H9 (cell line): ENCODE measurements at regions not wholly inside any gene's neighbourhood (a gene's known extent, or its start where the extent isn't known, plus 50 kb on each side); places are given as distances from the start of the nearest gene placed in this dataset.

ENCODE experiments used
- DNase-seq: peaks from one replicate; pipeline ENCODE4 v3.0.0-alpha.2; 2017
- H2AFZ ChIP-seq: one replicate; pipeline ENCODE4 v1.6.1; 2013; ENCODE audit warnings: mild to moderate bottlenecking, low read length, control low read depth, moderate library complexity
- H2AK5ac ChIP-seq: 2 replicates; pipeline ENCODE4 v1.6.1; 2013; ENCODE audit warnings: low read length, control low read depth, mixed read lengths; ENCODE audit not compliant: insufficient read length
- H2BK120ac ChIP-seq: one replicate; pipeline ENCODE4 v1.6.1; 2013; ENCODE audit warnings: low read depth, mild to moderate bottlenecking, low read length, control low read depth, inconsistent platforms; ENCODE audit not compliant: poor library complexity, severe bottlenecking
- H2BK12ac ChIP-seq: 2 replicates; pipeline ENCODE4 v1.6.1; 2013; ENCODE audit warnings: low read length, control low read depth, mixed read lengths, low read depth; ENCODE audit not compliant: insufficient read length
- H2BK15ac ChIP-seq: 2 replicates; pipeline ENCODE4 v1.6.1; 2013; ENCODE audit warnings: low read depth, low read length, control low read depth
- H2BK20ac ChIP-seq: one replicate; pipeline ENCODE4 v1.6.1; 2013; ENCODE audit warnings: low read depth, mild to moderate bottlenecking, low read length, control low read depth, inconsistent platforms; ENCODE audit not compliant: poor library complexity, severe bottlenecking
- H2BK5ac ChIP-seq: 2 replicates; pipeline ENCODE4 v1.6.1; 2013; ENCODE audit warnings: low read length, control low read depth, mixed read lengths; ENCODE audit not compliant: insufficient read length
- H3K14ac ChIP-seq: 2 replicates; pipeline ENCODE4 v1.6.1; 2013; ENCODE audit warnings: low read length, control low read depth; ENCODE audit not compliant: insufficient read depth
- H3K18ac ChIP-seq: 2 replicates; pipeline ENCODE4 v1.6.1; 2013; ENCODE audit warnings: low read depth, mild to moderate bottlenecking, mixed read lengths, low read length, control low read depth; ENCODE audit not compliant: insufficient read length
- H3K23ac ChIP-seq: 2 replicates; pipeline ENCODE4 v1.6.1; 2013; ENCODE audit warnings: low read length, control low read depth, mixed read lengths, low read depth; ENCODE audit not compliant: insufficient read length
- H3K23me2 ChIP-seq: 2 replicates; pipeline ENCODE4 v1.6.1; 2013; ENCODE audit warnings: low read depth, mild to moderate bottlenecking, mixed read lengths, low read length, control low read depth; ENCODE audit not compliant: insufficient read length, poor library complexity, severe bottlenecking
- H3K27ac ChIP-seq: 2 replicates; pipeline ENCODE4 v1.5.1; 2013; ENCODE audit warnings: low read length, control low read depth, mixed read lengths, low read depth; ENCODE audit not compliant: insufficient read length
- H3K27me3 ChIP-seq: 2 replicates; pipeline ENCODE4 v1.6.1; 2013; ENCODE audit warnings: low read length, control low read depth, inconsistent platforms; ENCODE audit not compliant: insufficient read depth
- H3K4ac ChIP-seq: 2 replicates; pipeline ENCODE4 v1.6.1; 2013; ENCODE audit warnings: low read depth, mild to moderate bottlenecking, control low read depth, inconsistent platforms, low read length, moderate library complexity
- H3K4me1 ChIP-seq: 2 replicates; pipeline ENCODE4 v1.6.1; 2013; ENCODE audit warnings: low read length, control low read depth, inconsistent platforms; ENCODE audit not compliant: insufficient read depth
- H3K4me2 ChIP-seq: 2 replicates; pipeline ENCODE4 v1.6.1; 2013; ENCODE audit warnings: low read length, control low read depth, mixed read lengths; ENCODE audit not compliant: insufficient read length, insufficient read depth
- H3K56ac ChIP-seq: 2 replicates; pipeline ENCODE4 v1.6.1; 2013; ENCODE audit warnings: low read depth, mild to moderate bottlenecking, mixed read lengths, low read length, control low read depth; ENCODE audit not compliant: insufficient read length
- H3K79me1 ChIP-seq: 2 replicates; pipeline ENCODE4 v1.6.1; 2013; ENCODE audit warnings: low read depth, mild to moderate bottlenecking, moderate library complexity, low read length, control low read depth, inconsistent platforms; ENCODE audit not compliant: insufficient read depth, poor library complexity, severe bottlenecking
- H3K79me2 ChIP-seq: 2 replicates; pipeline ENCODE4 v1.6.1; 2013; ENCODE audit warnings: low read length, control low read depth, inconsistent platforms; ENCODE audit not compliant: insufficient read depth
- H3K9ac ChIP-seq: 2 replicates; pipeline ENCODE4 v1.6.1; 2013; ENCODE audit warnings: low read length, control low read depth, mixed read lengths; ENCODE audit not compliant: insufficient read length; ENCODE audit errors: extremely low read depth
- H3K9me3 ChIP-seq: one replicate; pipeline ENCODE4 v1.6.1; 2013; ENCODE audit warnings: low read depth, low read length, inconsistent platforms; ENCODE audit not compliant: control insufficient read depth
- H3T11ph ChIP-seq: one replicate; pipeline ENCODE4 v1.6.1; 2013; ENCODE audit warnings: mild to moderate bottlenecking, low read length, control low read depth, inconsistent platforms
- H4K20me1 ChIP-seq: one replicate; pipeline ENCODE4 v1.6.1; 2013; ENCODE audit not compliant: control insufficient read depth, insufficient read length, insufficient read depth
- H4K5ac ChIP-seq: 2 replicates; pipeline ENCODE4 v1.6.1; 2013; ENCODE audit warnings: low read depth, mild to moderate bottlenecking, mixed read lengths, low read length, control low read depth; ENCODE audit not compliant: insufficient read length
- H4K8ac ChIP-seq: replicated peaks from 2 replicates; pipeline ENCODE4 v1.6.1; 2013; ENCODE audit warnings: low read length, control low read depth, mixed read lengths, low read depth; ENCODE audit not compliant: insufficient read length
- H4K91ac ChIP-seq: 2 replicates; pipeline ENCODE4 v1.6.1; 2013; ENCODE audit warnings: low read depth, mild to moderate bottlenecking, moderate library complexity, mixed read lengths, low read length, control low read depth; ENCODE audit not compliant: insufficient read length
- H3K27ac Mint-ChIP-seq, 3 experiments: 2 replicates in 2 of 3; 3 replicates in 1 of 3; pipeline ENCODE4 v1.8.0; 2020 to 2021; ENCODE audit warnings: mixed read lengths in 3 of 3, mild to moderate bottlenecking in 1 of 3, moderate library complexity in 1 of 3
- H3K27me3 Mint-ChIP-seq: 2 replicates; pipeline ENCODE4 v1.8.0; 2021; ENCODE audit warnings: low read depth, mild to moderate bottlenecking, moderate library complexity, mixed read lengths
- H3K36me3 Mint-ChIP-seq, 3 experiments: 2 replicates in 2 of 3; 3 replicates in 1 of 3; pipeline ENCODE4 v1.8.0; 2020 to 2021; ENCODE audit warnings: low read depth in 3 of 3, mixed read lengths in 3 of 3; ENCODE audit not compliant: insufficient read depth in 1 of 3
- H3K4me1 Mint-ChIP-seq, 2 experiments: 2 replicates each; pipeline ENCODE4 v1.8.0; 2020; ENCODE audit warnings: mixed read lengths in 2 of 2
- H3K4me3 Mint-ChIP-seq, 2 experiments: 2 replicates in 1 of 2; 3 replicates in 1 of 2; pipeline ENCODE4 v1.8.0; 2020 to 2021; ENCODE audit warnings: mild to moderate bottlenecking in 2 of 2, mixed read lengths in 2 of 2, moderate library complexity in 1 of 2
- H3K9me3 Mint-ChIP-seq, 2 experiments: 2 replicates in 1 of 2; 3 replicates in 1 of 2; pipeline ENCODE4 v1.8.0; 2020; ENCODE audit warnings: mild to moderate bottlenecking in 2 of 2, mixed read lengths in 2 of 2, moderate library complexity in 1 of 2
- WGBS: extraction: QIAGEN DNeasy Blood & Tissue Kit; methylation state at CpG from one replicate; pipeline ENCODE4 v1.1.7; 2013; ENCODE audit warnings: missing lambda C conversion rate, low lambda C conversion rate, mixed read lengths; ENCODE audit not compliant: insufficient read length; ENCODE audit errors: extremely low coverage; 5-methylcytosine and 5-hydroxymethylcytosine counted together
- TF ChIP-seq, protein P1 (sequence below): fragments of 200-600 bp; sonication (generic); conservative IDR thresholded peaks from 3 replicates; pipeline ENCODE4 v1.8.0; 2021; ENCODE audit warnings: antibody characterized with exemption, mild to moderate bottlenecking

DNA sequence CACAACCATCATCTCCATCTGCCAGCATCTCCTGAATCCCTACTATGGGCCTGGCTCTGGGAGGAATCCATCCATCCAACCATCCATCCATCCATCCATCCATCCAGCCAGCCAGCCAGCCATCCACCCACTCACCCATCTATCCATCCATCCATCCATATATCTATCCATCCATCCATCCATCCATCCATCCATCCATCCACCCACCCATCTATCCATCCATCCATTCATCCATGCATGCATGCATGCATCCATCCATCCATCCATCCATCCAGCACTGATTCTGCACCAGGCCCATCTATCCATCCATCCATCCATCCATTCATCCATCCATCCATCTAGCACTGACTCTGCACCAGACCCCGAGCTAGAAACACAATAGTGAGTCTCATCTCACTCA lies 141.3 kb upstream of the WNT4 start:
- TF ChIP-seq, protein P1, sequence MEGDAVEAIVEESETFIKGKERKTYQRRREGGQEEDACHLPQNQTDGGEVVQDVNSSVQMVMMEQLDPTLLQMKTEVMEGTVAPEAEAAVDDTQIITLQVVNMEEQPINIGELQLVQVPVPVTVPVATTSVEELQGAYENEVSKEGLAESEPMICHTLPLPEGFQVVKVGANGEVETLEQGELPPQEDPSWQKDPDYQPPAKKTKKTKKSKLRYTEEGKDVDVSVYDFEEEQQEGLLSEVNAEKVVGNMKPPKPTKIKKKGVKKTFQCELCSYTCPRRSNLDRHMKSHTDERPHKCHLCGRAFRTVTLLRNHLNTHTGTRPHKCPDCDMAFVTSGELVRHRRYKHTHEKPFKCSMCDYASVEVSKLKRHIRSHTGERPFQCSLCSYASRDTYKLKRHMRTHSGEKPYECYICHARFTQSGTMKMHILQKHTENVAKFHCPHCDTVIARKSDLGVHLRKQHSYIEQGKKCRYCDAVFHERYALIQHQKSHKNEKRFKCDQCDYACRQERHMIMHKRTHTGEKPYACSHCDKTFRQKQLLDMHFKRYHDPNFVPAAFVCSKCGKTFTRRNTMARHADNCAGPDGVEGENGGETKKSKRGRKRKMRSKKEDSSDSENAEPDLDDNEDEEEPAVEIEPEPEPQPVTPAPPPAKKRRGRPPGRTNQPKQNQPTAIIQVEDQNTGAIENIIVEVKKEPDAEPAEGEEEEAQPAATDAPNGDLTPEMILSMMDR = no peak
- WGBS = no CpG with 5 or more reads among the region's 1 CpG

More for the DNA sequence above, 141.3 kb upstream of the WNT4 start:
- Histone ChIP-seq H3K27ac (no peak overlapping the region), H2BK5ac (no peak overlapping the region), H3K4ac (no peak overlapping the region), H4K5ac (no peak overlapping the region), H3K9me3 (no peaks in the 10 kb centered on the region), H3K56ac (no peak overlapping the region), H3K23me2 (no peaks in the 10 kb centered on the region), H3K18ac (no peak overlapping the region), H2BK120ac (no peak overlapping the region), H3K79me1 (no peaks in the 10 kb centered on the region), H3K4me1 (no peaks in the 10 kb centered on the region), H2BK15ac (no peak overlapping the region), H3K27me3 (no peaks in the 10 kb centered on the region), H4K20me1 (no peaks in the 10 kb centered on the region), H3T11ph (no peak overlapping the region), H4K91ac (no peak overlapping the region), H3K4me2 (no peak overlapping the region), H3K14ac (no peak overlapping the region), H2AK5ac (no peak overlapping the region), H3K79me2 (no peaks in the 10 kb centered on the region), H4K8ac (no peak overlapping the region), H2BK12ac (no peak overlapping the region), H3K23ac (no peak overlapping the region), H2AFZ (no peak overlapping the region), H2BK20ac (no peak overlapping the region), H3K9ac (no peak overlapping the region)
- Mint-ChIP-seq H3K4me3 (no peak overlapping the region), H3K27ac (no peak overlapping the region), H3K27me3 (peaks cover 5% of the 10 kb centered on the region), H3K36me3 (no peaks in the 10 kb centered on the region), H3K9me3 (peaks cover 0 to 4% of the 10 kb centered on the region in 2 experiments; a peak in 3 of 5 replicates), H3K4me1 (peaks cover 4 to 8% of the 10 kb centered on the region in 2 experiments; a peak in 3 of 4 replicates)
- DNase-seq = no peak
